Left ventricle myocardium inferior (tissue), 1 donor: ENCODE measurements at regions not wholly inside any gene's neighbourhood (a gene's known extent, or its start where the extent isn't known, plus 50 kb on each side); places are given as distances from the start of the nearest gene placed in this dataset.
"Not testable (repeated sequence)": the region's sequence is repeated elsewhere in the genome, so short reads cannot be mapped to it uniquely, and the experiment has no call there.

Experiments
- DNase-seq: peaks from one replicate; pipeline ENCODE4 v3.0.0-alpha.2; 2020
- H3K27ac ChIP-seq: fragments of 200-600 bp; replicated peaks from 2 replicates; pipeline ENCODE4 v1.8.0; 2021
- H3K27me3 ChIP-seq: fragments of 200-600 bp; 2 replicates; pipeline ENCODE4 v1.8.0; 2021; ENCODE audit warnings: low read depth
- H3K36me3 ChIP-seq: fragments of 200-600 bp; 2 replicates; pipeline ENCODE4 v1.8.0; 2021
- H3K4me1 ChIP-seq: fragments of 200-600 bp; 2 replicates; pipeline ENCODE4 v1.8.0; 2021
- H3K4me3 ChIP-seq: fragments of 200-600 bp; 2 replicates; pipeline ENCODE4 v1.8.0; 2021; ENCODE audit warnings: mild to moderate bottlenecking, moderate library complexity
- H3K9me3 ChIP-seq: fragments of 200-600 bp; replicated peaks from 2 replicates; pipeline ENCODE4 v1.8.0; 2021
- intact Hi-C: fragments of 100-400 bp; cut with micrococcal nuclease; formaldehyde crosslinking; loops from one replicate; pipeline ENCODE4 v1.11.0; 2022
- TF ChIP-seq, protein P1 (sequence below): fragments of 200-600 bp; IDR thresholded peaks from 2 replicates; pipeline ENCODE4 v1.8.0; 2021; ENCODE audit warnings: antibody characterized with exemption, mild to moderate bottlenecking, borderline replicate concordance
- donor health status: DM: no; HTN: yes; CAD: no; lungs with severe emphysema.

DNA sequence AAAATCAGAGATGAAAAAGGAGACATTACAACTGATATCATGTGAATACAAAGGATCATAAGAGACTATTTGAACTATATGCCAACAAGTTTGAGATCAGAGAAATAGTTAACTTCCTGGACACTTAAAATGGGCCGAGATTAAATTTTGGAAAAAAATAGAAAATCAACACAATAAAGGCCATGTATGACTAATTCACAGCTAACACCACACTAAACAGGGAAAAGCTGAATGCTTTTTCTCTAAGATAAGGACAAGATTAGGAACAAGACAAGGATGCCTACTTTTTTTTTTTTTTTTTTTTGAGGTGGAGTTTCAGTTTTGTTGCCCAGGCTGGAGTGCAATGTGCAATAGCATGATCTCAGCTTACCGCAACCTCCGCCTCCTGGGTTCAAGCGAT lies 151.4 kb upstream of the MAGI2 start:
- TF ChIP-seq, protein P1, sequence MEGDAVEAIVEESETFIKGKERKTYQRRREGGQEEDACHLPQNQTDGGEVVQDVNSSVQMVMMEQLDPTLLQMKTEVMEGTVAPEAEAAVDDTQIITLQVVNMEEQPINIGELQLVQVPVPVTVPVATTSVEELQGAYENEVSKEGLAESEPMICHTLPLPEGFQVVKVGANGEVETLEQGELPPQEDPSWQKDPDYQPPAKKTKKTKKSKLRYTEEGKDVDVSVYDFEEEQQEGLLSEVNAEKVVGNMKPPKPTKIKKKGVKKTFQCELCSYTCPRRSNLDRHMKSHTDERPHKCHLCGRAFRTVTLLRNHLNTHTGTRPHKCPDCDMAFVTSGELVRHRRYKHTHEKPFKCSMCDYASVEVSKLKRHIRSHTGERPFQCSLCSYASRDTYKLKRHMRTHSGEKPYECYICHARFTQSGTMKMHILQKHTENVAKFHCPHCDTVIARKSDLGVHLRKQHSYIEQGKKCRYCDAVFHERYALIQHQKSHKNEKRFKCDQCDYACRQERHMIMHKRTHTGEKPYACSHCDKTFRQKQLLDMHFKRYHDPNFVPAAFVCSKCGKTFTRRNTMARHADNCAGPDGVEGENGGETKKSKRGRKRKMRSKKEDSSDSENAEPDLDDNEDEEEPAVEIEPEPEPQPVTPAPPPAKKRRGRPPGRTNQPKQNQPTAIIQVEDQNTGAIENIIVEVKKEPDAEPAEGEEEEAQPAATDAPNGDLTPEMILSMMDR = no peak
- H3K4me1 ChIP-seq = no peaks in the 10 kb centered on the region
- H3K27me3 ChIP-seq = no peaks in the 10 kb centered on the region
- H3K4me3 ChIP-seq = no peak overlapping the region
- intact Hi-C loops = no loop called here
- H3K27ac ChIP-seq = no peak overlapping the region
- no peak for DNase-seq
- H3K36me3 ChIP-seq = no peaks in the 10 kb centered on the region
- H3K9me3 ChIP-seq = no peaks in the 10 kb centered on the region

DNA sequence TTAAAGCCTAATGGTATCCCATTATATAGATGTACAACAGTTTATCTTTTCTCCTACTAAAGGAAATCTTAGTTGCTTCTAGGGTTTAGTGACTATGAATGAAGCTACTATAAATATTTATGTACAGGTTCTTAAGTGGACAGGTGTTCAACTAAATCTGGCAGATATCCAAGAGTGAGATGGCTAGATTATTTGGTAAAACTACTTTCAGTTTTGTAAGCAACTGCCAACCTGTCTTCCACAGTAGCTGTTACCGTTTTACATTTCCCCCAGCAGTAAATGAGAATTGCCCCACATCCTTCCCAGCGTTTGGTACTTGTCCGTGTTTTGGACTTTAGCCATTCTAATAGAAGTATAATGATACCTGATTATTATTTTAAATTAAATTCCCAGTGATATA lies 144.9 kb upstream of the MAGI2 start:
- no peak overlapping the region for H3K27ac ChIP-seq
- no peaks in the 10 kb centered on the region for H3K9me3 ChIP-seq
- no peaks in the 10 kb centered on the region for H3K27me3 ChIP-seq
- intact Hi-C loops = no loop called here
- H3K36me3 ChIP-seq = no peaks in the 10 kb centered on the region
- TF ChIP-seq, protein P1 = no peak
- H3K4me1 ChIP-seq = no peaks in the 10 kb centered on the region
- no peak overlapping the region for H3K4me3 ChIP-seq
- no peak for DNase-seq

DNA sequence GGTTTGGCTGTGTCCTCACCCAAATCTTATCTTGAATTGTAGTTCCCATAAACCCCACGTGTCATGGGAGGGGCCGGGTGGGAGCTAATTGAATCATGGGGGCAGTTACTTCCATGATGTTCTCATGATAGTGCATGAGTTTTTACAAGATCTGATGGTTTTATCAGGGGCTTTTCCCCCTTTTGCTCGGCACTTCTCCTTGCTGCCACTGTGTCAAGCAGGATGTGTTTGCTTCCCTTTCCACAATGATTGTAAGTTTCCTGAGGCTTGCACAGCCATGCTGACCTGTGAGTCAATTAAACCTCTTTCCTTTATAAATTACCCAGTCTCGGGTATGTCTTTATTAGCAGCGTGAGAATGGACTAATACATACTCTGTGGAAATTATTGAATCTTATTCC lies 141.2 kb upstream of the MAGI2 start:
- H3K4me1 ChIP-seq, H3K9me3 ChIP-seq, H3K27ac ChIP-seq, H3K27me3 ChIP-seq, H3K4me3 ChIP-seq, H3K36me3 ChIP-seq, DNase-seq, intact Hi-C loops: not testable (repeated sequence)

DNA sequence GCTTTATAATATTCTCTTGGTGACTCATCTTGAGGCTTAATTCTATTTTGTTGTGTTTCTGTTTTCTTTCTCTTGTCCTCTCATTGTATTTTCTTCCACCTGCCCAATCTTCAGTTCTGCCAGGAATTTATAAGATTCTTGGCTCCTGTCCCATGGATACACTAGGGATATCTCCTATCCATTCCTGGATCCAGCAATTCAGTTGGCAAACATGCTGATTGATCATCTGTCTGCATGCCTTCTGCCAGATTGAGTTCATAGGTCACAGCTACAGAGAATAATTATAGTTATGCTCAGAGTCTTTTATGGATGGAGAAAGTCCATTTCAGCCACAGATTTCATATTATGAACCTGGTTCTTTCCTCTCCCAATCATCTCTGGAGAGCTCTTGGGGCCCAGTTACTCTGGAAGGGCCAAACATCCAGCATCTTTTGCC lies 140.4 kb upstream of the MAGI2 start:
- Histone ChIP-seq H3K36me3 (no peaks in the 10 kb centered on the region), H3K4me1 (no peaks in the 10 kb centered on the region), H3K27ac (no peak overlapping the region), H3K4me3 (no peak overlapping the region), H3K27me3 (no peaks in the 10 kb centered on the region), H3K9me3 (no peaks in the 10 kb centered on the region)
- TF ChIP-seq, protein P1 = no peak
- intact Hi-C loops = no loop called here
- DNase-seq = no peak

DNA sequence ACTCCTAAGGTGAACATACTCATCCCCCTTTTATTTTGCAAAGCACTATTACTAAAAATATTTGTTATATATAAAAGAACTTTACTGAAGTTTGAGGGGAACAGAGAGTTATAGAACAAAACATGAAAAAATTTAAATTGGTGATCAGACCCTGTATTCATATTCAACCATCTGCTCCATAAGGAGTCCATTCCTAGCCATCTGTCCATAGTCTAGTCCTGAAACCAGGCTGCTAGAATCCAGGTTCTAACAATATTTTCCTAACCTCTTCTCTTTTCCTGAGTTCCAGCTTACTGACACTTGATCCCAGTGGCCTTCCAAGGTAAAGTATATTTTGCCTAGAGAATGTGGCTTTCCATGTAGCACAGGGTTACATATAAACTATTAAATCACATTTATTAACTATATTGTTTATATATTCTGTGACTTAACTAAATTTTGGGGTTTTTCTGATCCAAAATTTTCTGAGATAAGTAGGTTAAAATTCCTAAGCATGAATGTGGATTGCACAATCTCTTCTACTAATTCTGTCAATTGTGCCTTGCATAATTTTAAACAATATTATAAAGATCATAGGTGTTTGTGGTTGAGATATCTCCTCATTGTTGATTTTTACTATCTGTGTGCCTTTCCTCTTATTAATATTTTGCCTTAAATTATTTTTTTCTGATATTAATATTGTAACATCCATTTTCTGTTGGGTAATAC lies 137.6 kb upstream of the MAGI2 start:
- TF ChIP-seq, protein P1 = no peak
- intact Hi-C loops = no loop called here

DNA sequence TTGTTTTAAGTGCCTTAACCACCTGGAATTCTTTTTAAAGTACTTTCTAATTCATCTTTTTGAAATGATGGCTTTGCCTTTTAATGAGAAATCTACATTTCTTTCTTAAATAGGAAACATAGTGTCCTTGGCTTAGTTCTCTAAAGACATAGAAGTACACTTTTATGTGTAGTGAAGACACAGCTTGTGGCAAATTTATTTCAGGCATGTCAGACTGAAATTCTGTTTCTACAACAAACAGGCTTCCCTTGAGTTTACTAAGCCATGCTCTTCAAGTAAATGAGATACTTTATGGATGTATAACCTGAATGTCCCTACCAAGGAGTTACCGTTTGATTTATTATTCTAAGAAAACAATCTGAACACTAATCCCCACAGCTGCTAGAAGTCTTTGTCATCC lies 136.9 kb upstream of the MAGI2 start:
- Histone ChIP-seq H3K9me3 (no peaks in the 10 kb centered on the region), H3K4me1 (no peaks in the 10 kb centered on the region), H3K27ac (no peak overlapping the region), H3K27me3 (no peaks in the 10 kb centered on the region), H3K4me3 (no peak overlapping the region), H3K36me3 (no peaks in the 10 kb centered on the region)
- intact Hi-C loops = no loop called here
- no peak for DNase-seq
- TF ChIP-seq, protein P1 = no peak

More for the DNA sequence above, 137.6 kb upstream of the MAGI2 start:
- H3K27ac ChIP-seq = no peak overlapping the region
- no peak for DNase-seq
- no peaks in the 10 kb centered on the region for H3K4me1 ChIP-seq
- no peak overlapping the region for H3K4me3 ChIP-seq
- H3K9me3 ChIP-seq = no peaks in the 10 kb centered on the region
- no peaks in the 10 kb centered on the region for H3K36me3 ChIP-seq
- H3K27me3 ChIP-seq = no peaks in the 10 kb centered on the region
